Stomach (tissue), 8 donors: ENCODE measurements at regions not wholly inside any gene's neighbourhood (a gene's known extent, or its start where the extent isn't known, plus 50 kb on each side); places are given as distances from the start of the nearest gene placed in this dataset.

Experiments
- DNase-seq, 2 donors: peaks; one replicate each; pipeline versions ENCODE4 v3.0.0 to v3.0.0-alpha.2; 2013 to 2019
- H3K27ac ChIP-seq, 5 donors: fragments of 200-600 bp in 4 of 5; sonication (generic) in 4 of 5; one replicate each; pipeline ENCODE4 v1.5.1; 2013 to 2019; ENCODE audit warnings: mild to moderate bottlenecking in 1 of 5, moderate library complexity in 1 of 5
- H3K27me3 ChIP-seq, 3 donors: fragments of 200-600 bp; sonication (generic); one replicate each; pipeline ENCODE4 v1.5.1; 2017 to 2019; ENCODE audit warnings: mixed run types in 1 of 3
- H3K36me3 ChIP-seq, 4 donors: fragments of 200-600 bp; sonication (generic); 1 replicate in 3 of 4; 2 replicates in 1 of 4; pipeline ENCODE4 v1.5.1; 2016 to 2019
- H3K4me1 ChIP-seq, 4 donors: fragments of 200-600 bp; sonication (generic); one replicate each; pipeline ENCODE4 v1.5.1; 2016 to 2019
- H3K4me3 ChIP-seq, 4 donors: fragments of 200-600 bp; sonication (generic) in 3 of 4; one replicate each; pipeline ENCODE4 v1.5.1; 2016 to 2019; ENCODE audit warnings: mild to moderate bottlenecking in 1 of 4
- H3K9me3 ChIP-seq, 4 donors: fragments of 200-600 bp; sonication (generic); one replicate each; pipeline ENCODE4 v1.5.1; 2016 to 2019
- CTCF ChIP-seq, 7 experiments: fragments of 450-650 bp in 4 of 7; fragments of 200-600 bp in 3 of 7; sonication (generic) in 3 of 7; IDR thresholded peaks; one replicate each; pipeline ENCODE4 v1.5.1; 2016 to 2019; ENCODE audit warnings: antibody characterized with exemption in 7 of 7, control low read depth in 2 of 7, mild to moderate bottlenecking in 1 of 7
- EP300 ChIP-seq: sonication (generic); formaldehyde crosslinking; IDR thresholded peaks from one replicate; pipeline ENCODE4 v1.6.1; 2017; ENCODE audit warnings: antibody characterized with exemption
- POLR2A ChIP-seq, 4 donors: fragments of 450-650 bp; IDR thresholded peaks; one replicate each; pipeline ENCODE4 v1.6.1; 2016; ENCODE audit warnings: antibody characterized with exemption in 4 of 4, control low read depth in 2 of 4, mild to moderate bottlenecking in 1 of 4, moderate library complexity in 1 of 4
- POLR2AphosphoS5 ChIP-seq, 3 donors: sonication (generic); formaldehyde crosslinking; IDR thresholded peaks; one replicate each; pipeline ENCODE4 v1.6.1; 2016; ENCODE audit warnings: antibody characterized with exemption in 3 of 3
- WGBS, 5 donors: extraction: QIAGEN DNeasy Blood & Tissue Kit in 3 of 5; methylation state at CpG; one replicate each; pipeline versions ENCODE4 v1.1.5 to v1.1.7; 2013 to 2018; 5-methylcytosine and 5-hydroxymethylcytosine counted together
- intact Hi-C: fragments of 100-400 bp; cut with DNase I; formaldehyde crosslinking; loops from one replicate; pipeline ENCODE4 v1.15.1; 2023; ENCODE audit warnings: low total_unique reads
- donor health status: healthy with polysubstance abuse.
- donor health status: Bipolar disorder and iron deficiency.
- donor health status: healthy.

DNA sequence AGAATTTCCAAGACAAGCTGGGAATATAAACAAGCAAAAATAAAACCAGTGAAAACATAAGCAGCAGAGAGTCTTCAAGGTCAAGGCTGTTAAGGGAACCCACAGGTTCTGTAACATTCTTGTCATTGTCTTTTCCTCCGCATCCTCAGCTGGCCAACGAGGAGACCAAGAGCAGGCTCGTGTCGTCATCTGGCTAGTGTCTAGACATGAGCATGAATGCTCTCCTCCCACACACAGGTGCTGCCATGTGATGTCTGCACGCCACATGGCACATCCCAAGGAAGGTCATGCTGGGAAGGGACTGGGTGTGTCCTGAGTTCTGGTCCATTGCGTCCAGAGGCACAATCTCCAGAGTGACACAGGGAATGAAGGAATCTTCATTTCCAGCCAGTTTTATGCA, 156.2 kb downstream of the POLR2M start:
- H3K4me1 ChIP-seq: peaks cover 0 to 3% (median 0%) of the 10 kb centered on the region in 4 donors
- H3K9me3 ChIP-seq: no peaks in the 10 kb centered on the region
- H3K36me3 ChIP-seq: no peaks in the 10 kb centered on the region
- peaks cover 0 to 10% (median 0%) of the 10 kb centered on the region in 3 donors for H3K27me3 ChIP-seq
- H3K27ac ChIP-seq: no peak overlapping the region
- no peak overlapping the region for H3K4me3 ChIP-seq
- intact Hi-C loops: loop anchor here (10.0 kb wide), 1 partner anchor 208 kb away; no protein-coding TSS in a partner anchor
- no peak for DNase-seq
- 86 to 93% (median 92%) methylated on average over 6 of the region's 6 CpGs for WGBS, 5 donors
- TF ChIP-seq POLR2AphosphoS5 (IDR thresholded peaks at IDR 0.05) (no peak), POLR2A (IDR thresholded peaks at IDR 0.05) (no peak), EP300 (no peak), CTCF (IDR thresholded peaks at IDR 0.05) (no peak)

DNA sequence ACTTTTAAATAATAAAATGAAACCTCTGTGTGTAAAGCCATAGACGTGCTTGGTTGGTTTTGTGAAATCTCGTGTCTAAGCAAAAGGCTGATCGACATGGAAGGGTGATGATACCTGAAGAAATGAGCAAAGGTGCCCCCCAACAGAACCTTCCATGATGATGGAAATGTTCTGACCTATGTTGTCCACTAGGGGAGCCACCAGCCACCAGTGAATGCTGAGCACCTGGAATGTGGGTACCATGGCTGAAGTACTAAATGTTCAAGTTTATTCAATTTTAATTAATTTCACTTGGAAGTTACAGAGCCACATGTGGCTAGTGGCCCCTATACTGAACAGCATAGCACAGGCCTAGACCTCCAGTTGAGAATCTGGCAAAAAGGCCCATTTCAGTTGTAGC, 158.8 kb downstream of the POLR2M start:
- Histone ChIP-seq H3K27me3 (peaks cover 0 to 12% (median 0%) of the 10 kb centered on the region in 3 donors), H3K9me3 (no peaks in the 10 kb centered on the region), H3K4me1 (peaks cover 0 to 3% (median 0%) of the 10 kb centered on the region in 4 donors), H3K36me3 (no peaks in the 10 kb centered on the region), H3K4me3 (no peak overlapping the region), H3K27ac (no peak overlapping the region)
- TF ChIP-seq CTCF (IDR thresholded peaks at IDR 0.05) (peak in 2 of 7 experiments; percentile 10 to 20), EP300 (no peak), POLR2A (IDR thresholded peaks at IDR 0.05) (no peak), POLR2AphosphoS5 (IDR thresholded peaks at IDR 0.05) (no peak)
- intact Hi-C loops: loop anchor here (5.0 to 10.0 kb wide), 2 partner anchors 207 to 210 kb away; no protein-coding TSS in a partner anchor
- DNase-seq: no peak
- 79 to 91% (median 86%) methylated on average over 3 of the region's 3 CpGs for WGBS, 5 donors

DNA sequence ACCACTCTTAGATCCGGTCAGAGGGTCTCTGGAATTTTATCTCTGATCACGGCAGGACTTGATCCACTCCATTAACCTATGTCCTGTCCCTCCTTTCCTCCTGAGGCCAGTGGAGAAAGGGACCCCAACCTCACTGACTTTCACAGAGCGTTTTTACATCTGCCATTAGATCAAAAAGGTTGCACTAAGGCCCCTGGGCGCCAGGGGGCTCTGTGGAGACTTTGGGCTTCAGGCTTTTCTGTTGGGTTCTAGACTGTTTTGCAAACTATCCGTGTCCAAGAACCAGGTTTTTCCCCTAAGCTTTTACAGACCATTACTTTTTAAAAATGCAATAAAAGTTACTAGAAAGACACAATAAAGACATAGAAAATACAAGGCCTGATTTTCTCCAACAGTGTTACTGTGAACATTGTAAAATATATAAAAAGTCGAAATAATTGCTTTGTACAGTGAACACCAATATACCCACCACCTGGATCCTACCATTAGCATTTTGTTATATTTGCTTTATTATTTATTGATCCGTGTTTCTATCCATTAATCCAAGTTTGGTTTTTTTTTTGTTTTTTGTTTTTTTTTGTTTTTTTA, 159.7 kb downstream of the POLR2M start:
- no peak overlapping the region for H3K4me3 ChIP-seq
- 31 to 43% (median 36%) methylated on average over 7 of the region's 7 CpGs for WGBS, 5 donors
- intact Hi-C loops: loop anchor here (5.0 to 10.0 kb wide), 2 partner anchors 206 to 211 kb away; no protein-coding TSS in a partner anchor
- H3K4me1 ChIP-seq: no peaks in the 10 kb centered on the region
- peak; percentile 74 to 78 for DNase-seq
- H3K27ac ChIP-seq: no peak overlapping the region
- peaks cover 0 to 12% (median 0%) of the 10 kb centered on the region in 3 donors for H3K27me3 ChIP-seq
- no peaks in the 10 kb centered on the region for H3K36me3 ChIP-seq
- no peaks in the 10 kb centered on the region for H3K9me3 ChIP-seq
- TF ChIP-seq CTCF (IDR thresholded peaks at IDR 0.05): peak in 5 of 7 experiments; percentile 12 to 69 (median 57)
- no peak for TF ChIP-seq POLR2A (IDR thresholded peaks at IDR 0.05)

- H3K9me3 ChIP-seq: no peaks in the 10 kb centered on the region
- intact Hi-C loops: loop anchor here (5.0 to 10.0 kb wide), 2 partner anchors 204 to 213 kb away; no protein-coding TSS in a partner anchor
- no peaks in the 10 kb centered on the region for H3K4me1 ChIP-seq
- H3K27me3 ChIP-seq: peaks cover 0 to 12% (median 0%) of the 10 kb centered on the region in 3 donors
- no peak for DNase-seq
- WGBS, 5 donors: 79 to 89% (median 80%) methylated on average over 16 of the region's 16 CpGs
- TF ChIP-seq POLR2A (IDR thresholded peaks at IDR 0.05): no peak
- TF ChIP-seq CTCF (IDR thresholded peaks at IDR 0.05): no peak
- TF ChIP-seq EP300: no peak
- TF ChIP-seq POLR2AphosphoS5 (IDR thresholded peaks at IDR 0.05): no peak
- H3K27ac ChIP-seq: no peak overlapping the region
- H3K36me3 ChIP-seq: no peaks in the 10 kb centered on the region
- no peak overlapping the region for H3K4me3 ChIP-seq
These were observed 161.7 kb downstream of the POLR2M start for GRCh38 chr15:57867970-57868798.
